ENCODE measurements at regions not wholly inside any gene's neighbourhood (a gene's known extent, or its start where the extent isn't known, plus 50 kb on each side); places are given as distances from the start of the nearest gene placed in this dataset.
"Not testable (repeated sequence)": the region's sequence is repeated elsewhere in the genome, so short reads cannot be mapped to it uniquely, and the experiment has no call there.

DNA sequence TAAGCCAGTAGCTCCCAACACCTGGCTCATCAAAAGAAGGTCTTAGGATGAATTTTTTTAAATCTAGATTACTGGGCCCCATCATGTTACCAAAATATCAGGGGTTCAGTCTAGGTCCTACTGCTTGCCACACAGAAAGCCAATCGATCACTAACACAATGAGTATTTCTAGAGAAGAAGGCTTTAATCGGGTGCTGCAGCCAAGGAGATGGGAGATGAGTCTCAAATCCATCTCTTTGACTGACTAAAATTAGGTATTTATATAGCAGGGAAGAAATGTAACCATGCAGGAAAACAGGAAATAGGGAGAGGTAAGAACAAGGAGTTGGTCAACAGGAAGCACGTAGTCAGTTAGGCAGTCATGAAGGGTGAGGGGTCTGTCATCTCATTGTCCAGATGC is 288.2 kb downstream of the CEP170 start:
- Histone ChIP-seq H3K9me3 (no peaks in the 10 kb centered on the region), H3K4me1 (no peaks in the 10 kb centered on the region), H3K36me3 (no peaks in the 10 kb centered on the region), H3K27me3 (no peaks in the 10 kb centered on the region), H3K4me3 (ENCODE audit: low read depth, low read length) (no peak overlapping the region)
- no peak for DNase-seq
- TF ChIP-seq, protein P1, sequence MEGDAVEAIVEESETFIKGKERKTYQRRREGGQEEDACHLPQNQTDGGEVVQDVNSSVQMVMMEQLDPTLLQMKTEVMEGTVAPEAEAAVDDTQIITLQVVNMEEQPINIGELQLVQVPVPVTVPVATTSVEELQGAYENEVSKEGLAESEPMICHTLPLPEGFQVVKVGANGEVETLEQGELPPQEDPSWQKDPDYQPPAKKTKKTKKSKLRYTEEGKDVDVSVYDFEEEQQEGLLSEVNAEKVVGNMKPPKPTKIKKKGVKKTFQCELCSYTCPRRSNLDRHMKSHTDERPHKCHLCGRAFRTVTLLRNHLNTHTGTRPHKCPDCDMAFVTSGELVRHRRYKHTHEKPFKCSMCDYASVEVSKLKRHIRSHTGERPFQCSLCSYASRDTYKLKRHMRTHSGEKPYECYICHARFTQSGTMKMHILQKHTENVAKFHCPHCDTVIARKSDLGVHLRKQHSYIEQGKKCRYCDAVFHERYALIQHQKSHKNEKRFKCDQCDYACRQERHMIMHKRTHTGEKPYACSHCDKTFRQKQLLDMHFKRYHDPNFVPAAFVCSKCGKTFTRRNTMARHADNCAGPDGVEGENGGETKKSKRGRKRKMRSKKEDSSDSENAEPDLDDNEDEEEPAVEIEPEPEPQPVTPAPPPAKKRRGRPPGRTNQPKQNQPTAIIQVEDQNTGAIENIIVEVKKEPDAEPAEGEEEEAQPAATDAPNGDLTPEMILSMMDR (IDR thresholded peaks at IDR 0.05; ENCODE audit: low read depth, low read length) = no peak

DNA sequence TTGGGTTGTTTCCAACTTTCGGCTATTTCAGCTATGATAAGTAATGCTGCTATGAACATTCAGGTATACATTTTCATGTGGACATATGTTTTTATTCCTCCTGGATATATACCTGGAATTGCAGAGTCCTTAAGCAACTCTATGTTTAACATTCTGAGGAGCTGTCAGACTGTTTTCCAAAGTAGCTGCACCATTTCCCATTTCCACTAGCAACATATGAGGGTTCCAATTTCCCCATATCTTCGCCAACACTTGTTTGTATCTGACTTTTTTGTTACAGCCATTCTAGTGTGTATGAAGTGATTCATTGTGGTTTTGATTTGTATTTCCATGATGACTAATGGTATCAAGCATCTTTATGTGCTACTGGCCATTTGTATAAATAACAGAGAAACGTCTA is 295.7 kb downstream of the CEP170 start:
- not testable (repeated sequence) for DNase-seq; H3K36me3 ChIP-seq; H3K4me1 ChIP-seq; H3K9me3 ChIP-seq; H3K4me3 ChIP-seq (ENCODE audit: low read depth, low read length); H3K27me3 ChIP-seq

DNA sequence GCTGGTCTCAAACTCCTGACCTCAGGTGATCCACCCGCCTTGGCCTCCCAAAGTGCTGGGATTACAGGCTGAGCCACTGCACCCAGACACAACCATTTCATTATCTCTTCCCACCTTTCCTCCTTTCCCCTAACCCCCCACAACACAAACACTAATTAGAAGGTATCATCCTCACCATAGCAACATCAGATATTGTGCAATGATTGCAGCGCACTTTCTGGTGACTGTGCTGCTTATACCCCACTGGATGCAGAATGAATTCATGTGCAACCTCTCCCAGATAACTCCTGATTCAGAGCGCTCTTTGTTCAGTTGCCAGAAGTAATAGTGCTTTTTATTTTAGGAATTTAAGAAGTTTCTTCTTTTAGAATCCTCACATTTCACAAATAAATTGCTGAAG is 300.1 kb downstream of the CEP170 start:
- not testable (repeated sequence) for H3K36me3 ChIP-seq; H3K27me3 ChIP-seq; H3K9me3 ChIP-seq; H3K4me3 ChIP-seq (ENCODE audit: low read depth, low read length); DNase-seq; H3K4me1 ChIP-seq

DNA sequence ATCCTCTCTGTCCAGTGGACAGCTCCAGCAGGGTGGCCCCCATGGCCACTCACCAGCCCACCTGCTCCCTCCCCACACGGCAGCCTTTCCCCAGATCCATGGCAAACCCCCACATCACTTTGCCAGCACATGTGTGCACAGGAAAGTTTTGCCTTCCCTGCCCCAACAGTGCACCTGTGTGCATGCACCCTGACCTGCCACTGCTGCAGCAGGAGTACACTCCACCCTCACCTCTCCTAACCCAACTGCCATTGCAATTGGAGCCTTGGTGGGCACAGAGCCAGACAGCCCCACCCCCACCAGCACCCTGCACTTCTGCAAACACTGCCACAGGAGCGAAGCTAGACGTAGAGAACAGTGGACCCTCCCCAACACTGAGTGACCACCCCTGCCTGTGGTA is 308.9 kb downstream of the CEP170 start:
- TF ChIP-seq, protein P1 (IDR thresholded peaks at IDR 0.05; ENCODE audit: low read depth, low read length) = no peak
- Histone ChIP-seq H3K36me3 (no peaks in the 10 kb centered on the region), H3K9me3 (no peaks in the 10 kb centered on the region), H3K27me3 (no peaks in the 10 kb centered on the region), H3K4me1 (no peaks in the 10 kb centered on the region), H3K4me3 (ENCODE audit: low read depth, low read length) (no peak overlapping the region)
- no peak for DNase-seq

DNA sequence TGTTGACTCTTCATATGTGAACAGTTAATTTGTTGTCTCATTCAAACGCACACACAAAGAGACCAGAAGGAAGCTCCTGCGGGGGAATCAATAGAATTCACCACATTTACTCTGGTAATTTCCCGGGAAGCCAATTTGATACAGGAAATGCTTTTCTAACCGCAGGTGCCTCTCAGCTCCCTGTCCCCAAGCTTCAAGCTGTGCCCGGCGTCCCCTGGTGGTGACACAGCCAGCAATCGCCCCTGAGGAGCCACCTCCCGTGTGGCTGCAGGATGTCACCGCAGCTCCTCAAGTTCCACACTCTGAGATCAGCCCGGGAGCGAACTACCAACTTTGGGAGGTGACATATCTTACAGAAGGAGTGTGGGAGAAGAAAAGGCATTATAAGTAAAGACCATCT is 318.4 kb downstream of the CEP170 start:
- H3K36me3 ChIP-seq; H3K27me3 ChIP-seq; H3K4me3 ChIP-seq (ENCODE audit: low read depth, low read length); H3K9me3 ChIP-seq; H3K4me1 ChIP-seq: not testable (repeated sequence)
- peak; percentile 43 for DNase-seq
- TF ChIP-seq, protein P1 (IDR thresholded peaks at IDR 0.05; ENCODE audit: low read depth, low read length) = peak; percentile 38

DNA sequence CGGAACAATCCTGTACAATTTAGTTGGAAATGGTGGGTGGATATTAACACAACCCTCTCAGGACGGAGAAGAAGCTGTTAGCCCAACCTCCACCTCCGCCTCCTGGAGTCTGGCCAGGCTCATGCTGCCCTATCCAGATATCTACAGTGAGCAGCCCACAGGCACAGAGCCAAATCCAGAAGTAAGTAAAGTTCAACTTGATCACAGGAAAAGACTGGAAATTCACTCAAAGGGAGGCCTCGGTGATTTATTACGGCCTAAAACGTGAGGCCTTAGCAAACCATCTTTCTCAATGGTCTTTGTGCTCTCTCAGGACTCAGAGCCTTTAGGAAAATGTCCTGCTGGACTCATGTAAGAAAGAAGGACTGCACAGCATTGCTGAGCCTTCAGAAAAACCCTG is 330.4 kb downstream of the CEP170 start:
- H3K27me3 ChIP-seq; H3K4me3 ChIP-seq (ENCODE audit: low read depth, low read length); H3K4me1 ChIP-seq; H3K9me3 ChIP-seq; H3K36me3 ChIP-seq: not testable (repeated sequence)
- DNase-seq = peak; percentile 73

DNA sequence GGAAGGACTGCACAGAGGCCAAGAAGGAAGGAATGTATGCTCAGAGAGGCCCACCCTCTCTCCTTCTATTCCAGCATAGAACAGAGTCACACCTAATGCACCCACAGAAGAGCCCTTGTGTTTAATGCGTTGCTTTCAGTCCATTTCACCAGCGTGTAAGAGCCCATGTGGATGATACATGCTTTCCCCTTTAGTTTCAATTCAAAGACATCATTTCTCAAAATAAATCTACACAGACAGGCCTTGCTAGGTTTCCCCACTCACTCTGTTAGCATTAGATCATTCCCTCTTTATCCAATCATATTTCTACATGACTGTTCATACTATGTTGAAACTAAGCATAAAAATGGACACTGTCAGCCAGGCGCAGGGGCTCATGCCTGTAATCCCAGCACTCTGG is 331.5 kb downstream of the CEP170 start:
- DNase-seq = not testable (repeated sequence)

DNA sequence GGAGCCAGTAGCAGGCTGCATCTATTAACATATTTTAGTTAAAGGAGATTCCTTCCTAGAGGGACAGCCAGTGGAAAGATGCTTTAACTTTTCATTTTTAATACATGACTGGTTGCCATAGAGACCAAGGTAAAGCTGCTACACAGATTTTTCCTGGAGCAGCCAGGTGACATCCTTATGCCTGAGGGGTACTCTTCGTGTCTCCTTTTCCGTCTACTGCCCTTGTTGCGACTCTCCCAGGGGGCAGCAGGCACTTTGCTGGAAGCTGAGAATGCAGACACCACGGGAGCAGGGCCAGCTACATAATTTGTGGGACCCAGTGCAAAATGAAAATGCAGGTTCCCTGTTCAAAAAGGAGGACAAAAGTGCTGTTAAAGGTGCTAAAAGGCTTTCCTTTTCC is 340.4 kb downstream of the CEP170 start:
- not testable (repeated sequence) for H3K36me3 ChIP-seq; H3K4me3 ChIP-seq (ENCODE audit: low read depth, low read length); H3K9me3 ChIP-seq; H3K27me3 ChIP-seq; DNase-seq; H3K4me1 ChIP-seq

More for the DNA sequence above, 331.5 kb downstream of the CEP170 start:
- not testable (repeated sequence) for H3K4me1 ChIP-seq; H3K4me3 ChIP-seq (ENCODE audit: low read depth, low read length); H3K27me3 ChIP-seq; H3K9me3 ChIP-seq; H3K36me3 ChIP-seq

DNA sequence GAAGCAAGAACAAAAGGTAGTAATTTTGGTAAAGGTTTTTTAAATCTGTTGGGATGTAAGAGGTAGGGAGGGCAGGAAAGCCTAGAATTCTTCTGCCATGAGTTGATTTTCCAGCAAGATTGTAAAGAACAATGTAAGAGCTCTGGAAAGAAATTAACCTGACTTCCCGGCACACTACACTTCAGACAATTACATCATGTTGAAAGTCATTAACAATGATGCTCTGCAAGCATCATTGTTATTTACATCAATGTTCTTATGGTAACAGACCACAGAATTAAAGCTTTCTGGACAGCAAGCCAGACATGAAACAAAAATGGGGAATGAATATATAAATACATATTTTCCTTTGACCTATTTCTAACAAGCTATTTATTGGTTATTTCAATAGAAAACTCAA is 342.2 kb downstream of the CEP170 start:
- not testable (repeated sequence) for H3K4me3 ChIP-seq (ENCODE audit: low read depth, low read length); H3K27me3 ChIP-seq; H3K4me1 ChIP-seq; H3K36me3 ChIP-seq; DNase-seq; H3K9me3 ChIP-seq

DNA sequence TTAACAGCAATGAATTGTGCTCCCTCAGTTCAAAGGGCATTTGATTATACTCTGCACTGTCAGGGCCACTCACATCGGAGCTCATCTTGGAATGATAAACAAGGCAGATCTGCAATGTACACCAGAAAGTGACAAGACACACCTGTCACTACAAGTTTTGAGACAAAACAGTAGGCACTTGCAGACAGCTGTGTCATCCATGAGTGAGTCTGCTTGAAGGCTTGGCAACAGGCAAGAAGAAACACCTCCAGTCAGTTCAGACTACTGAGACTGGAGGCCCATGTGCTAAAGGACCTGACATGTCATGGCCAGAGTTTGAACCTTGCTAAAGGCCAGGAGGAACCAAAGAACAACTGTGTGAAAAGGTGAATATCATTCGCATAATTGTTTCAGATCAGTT is 354.5 kb downstream of the CEP170 start:
- H3K27me3 ChIP-seq; DNase-seq; H3K9me3 ChIP-seq; H3K4me3 ChIP-seq (ENCODE audit: low read depth, low read length); H3K36me3 ChIP-seq; H3K4me1 ChIP-seq: not testable (repeated sequence)
